HEK293 (cell line): ENCODE measurements at regions not wholly inside any gene's neighbourhood (a gene's known extent, or its start where the extent isn't known, plus 50 kb on each side); places are given as distances from the start of the nearest gene placed in this dataset.

Experiments used
- MEIS1 ChIP-seq: sonication (generic); formaldehyde crosslinking; IDR thresholded peaks from 2 replicates; pipeline ENCODE4 v1.8.1; 2022; ENCODE audit warnings: missing genetic modification reagents, mild to moderate bottlenecking, borderline replicate concordance
- PRDM1 ChIP-seq: fragments of 450-650 bp; formaldehyde crosslinking; IDR thresholded peaks from 2 replicates; pipeline ENCODE4; 2016; ENCODE audit warnings: missing biosample characterization, missing genetic modification characterization
- YY1 ChIP-seq: fragments of 450-650 bp; formaldehyde crosslinking; IDR thresholded peaks from 2 replicates; pipeline ENCODE4 v1.5.1; 2018; ENCODE audit warnings: missing biosample characterization, missing genetic modification characterization
- ZBTB8A ChIP-seq: fragments of 450-650 bp; formaldehyde crosslinking; IDR thresholded peaks from 2 replicates; pipeline ENCODE4 v1.5.1; 2016; ENCODE audit warnings: missing biosample characterization, missing genetic modification characterization
- ZFP37 ChIP-seq: fragments of 450-650 bp; formaldehyde crosslinking; IDR thresholded peaks from 2 replicates; pipeline ENCODE4 v1.5.1; 2016; ENCODE audit warnings: missing biosample characterization, missing genetic modification characterization
- ZNF292 ChIP-seq: fragments of 450-650 bp; formaldehyde crosslinking; IDR thresholded peaks from 2 replicates; pipeline ENCODE4 v1.5.1; 2016; ENCODE audit warnings: low read depth, missing biosample characterization, missing genetic modification characterization, borderline replicate concordance
- ZNF302 ChIP-seq: fragments of 450-650 bp; formaldehyde crosslinking; IDR thresholded peaks from 2 replicates; pipeline ENCODE4 v1.5.1; 2016; ENCODE audit warnings: missing biosample characterization, missing genetic modification characterization, low read depth
- ZNF530 ChIP-seq: fragments of 450-650 bp; formaldehyde crosslinking; IDR thresholded peaks from 2 replicates; pipeline ENCODE4 v1.5.1; 2016; ENCODE audit warnings: low read depth, missing biosample characterization, missing genetic modification characterization
- ZNF629 ChIP-seq: fragments of 450-650 bp; formaldehyde crosslinking; IDR thresholded peaks from 2 replicates; pipeline ENCODE4 v1.5.1; 2017; ENCODE audit warnings: missing biosample characterization, missing genetic modification characterization
- ZNF658 ChIP-seq: fragments of 450-650 bp; formaldehyde crosslinking; IDR thresholded peaks from 2 replicates; pipeline ENCODE4; 2016; ENCODE audit warnings: missing biosample characterization, missing genetic modification characterization
- ZNF768 ChIP-seq: fragments of 450-650 bp; formaldehyde crosslinking; IDR thresholded peaks from 2 replicates; pipeline ENCODE4 v1.5.1; 2018; ENCODE audit warnings: missing biosample characterization, mild to moderate bottlenecking, missing genetic modification characterization
- ZNF776 ChIP-seq: fragments of 450-650 bp; formaldehyde crosslinking; IDR thresholded peaks from 2 replicates; pipeline ENCODE4 v1.5.0; 2017; ENCODE audit warnings: missing biosample characterization, missing genetic modification characterization, borderline replicate concordance
- ZNF843 ChIP-seq: fragments of 450-650 bp; formaldehyde crosslinking; IDR thresholded peaks from 2 replicates; pipeline ENCODE4 v1.5.1; 2016; ENCODE audit warnings: missing biosample characterization, missing genetic modification characterization
- TF ChIP-seq, protein P1 (sequence below): fragments of 450-650 bp; formaldehyde crosslinking; IDR thresholded peaks from 2 replicates; pipeline ENCODE4 v1.5.1; 2016; ENCODE audit warnings: missing biosample characterization, missing genetic modification characterization

- TF ChIP-seq PRDM1 (tag by site-specific recombination) = no peak
- no peak for TF ChIP-seq ZNF629 (tag by site-specific recombination)
- TF ChIP-seq, protein P1, sequence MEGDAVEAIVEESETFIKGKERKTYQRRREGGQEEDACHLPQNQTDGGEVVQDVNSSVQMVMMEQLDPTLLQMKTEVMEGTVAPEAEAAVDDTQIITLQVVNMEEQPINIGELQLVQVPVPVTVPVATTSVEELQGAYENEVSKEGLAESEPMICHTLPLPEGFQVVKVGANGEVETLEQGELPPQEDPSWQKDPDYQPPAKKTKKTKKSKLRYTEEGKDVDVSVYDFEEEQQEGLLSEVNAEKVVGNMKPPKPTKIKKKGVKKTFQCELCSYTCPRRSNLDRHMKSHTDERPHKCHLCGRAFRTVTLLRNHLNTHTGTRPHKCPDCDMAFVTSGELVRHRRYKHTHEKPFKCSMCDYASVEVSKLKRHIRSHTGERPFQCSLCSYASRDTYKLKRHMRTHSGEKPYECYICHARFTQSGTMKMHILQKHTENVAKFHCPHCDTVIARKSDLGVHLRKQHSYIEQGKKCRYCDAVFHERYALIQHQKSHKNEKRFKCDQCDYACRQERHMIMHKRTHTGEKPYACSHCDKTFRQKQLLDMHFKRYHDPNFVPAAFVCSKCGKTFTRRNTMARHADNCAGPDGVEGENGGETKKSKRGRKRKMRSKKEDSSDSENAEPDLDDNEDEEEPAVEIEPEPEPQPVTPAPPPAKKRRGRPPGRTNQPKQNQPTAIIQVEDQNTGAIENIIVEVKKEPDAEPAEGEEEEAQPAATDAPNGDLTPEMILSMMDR (tag by site-specific recombination) = no peak
- no peak for TF ChIP-seq ZNF658 (tag by site-specific recombination)
- no peak for TF ChIP-seq ZNF292 (tag by site-specific recombination)
- TF ChIP-seq ZNF843 (tag by site-specific recombination) = no peak
- TF ChIP-seq ZFP37 (tag by site-specific recombination) = no peak
- no peak for TF ChIP-seq MEIS1 (CRISPR knock-in tag)
- TF ChIP-seq ZNF768 (tag by site-specific recombination) = no peak
- TF ChIP-seq ZBTB8A (tag by site-specific recombination) = no peak
- TF ChIP-seq ZNF776 (tag by site-specific recombination) = no peak
- TF ChIP-seq ZNF530 (tag by site-specific recombination) = no peak
- TF ChIP-seq YY1 = no peak
- TF ChIP-seq ZNF302 = no peak
Observed at GRCh38 chr10:10530313-10530712, 487.4 kb upstream of the CELF2 start.
